Liver (tissue), 3 donors: ENCODE measurements at regions not wholly inside any gene's neighbourhood (a gene's known extent, or its start where the extent isn't known, plus 50 kb on each side); places are given as distances from the start of the nearest gene placed in this dataset.

Source experiments
- EGR1 ChIP-seq, 2 donors: IDR thresholded peaks; 2 replicates each; pipeline ENCODE4 v1.6.1; 2016 to 2018; ENCODE audit warnings: antibody characterized with exemption in 2 of 2, low read depth in 2 of 2
- JUND ChIP-seq, 2 donors: IDR thresholded peaks; 2 replicates each; pipeline ENCODE4 v1.6.1; 2016; ENCODE audit warnings: antibody characterized with exemption in 2 of 2
- RXRA ChIP-seq, 2 donors: IDR thresholded peaks; 2 replicates each; pipeline ENCODE4 v1.6.1; 2017 to 2018; ENCODE audit warnings: antibody characterized with exemption in 2 of 2, mild to moderate bottlenecking in 1 of 2
- SP1 ChIP-seq: IDR thresholded peaks from 2 replicates; pipeline ENCODE4 v1.6.1; 2018; ENCODE audit warnings: antibody characterized with exemption, mild to moderate bottlenecking
- YY1 ChIP-seq: IDR thresholded peaks from 2 replicates; pipeline ENCODE4 v1.6.1; 2016; ENCODE audit warnings: antibody characterized with exemption, mild to moderate bottlenecking
- TF ChIP-seq, protein P1 (sequence below): fragments of 150-350 bp; IDR thresholded peaks from 2 replicates; pipeline ENCODE4 v1.5.1; 2017; ENCODE audit warnings: improper control_type of control experiment, low read depth, low read length; ENCODE audit not compliant: missing input control
- TF ChIP-seq, protein P2 (sequence below): IDR thresholded peaks from 2 replicates; pipeline ENCODE4 v1.6.1; 2016; ENCODE audit warnings: antibody characterized with exemption
- donor health status: healthy.
- donor health status: healthy.

DNA sequence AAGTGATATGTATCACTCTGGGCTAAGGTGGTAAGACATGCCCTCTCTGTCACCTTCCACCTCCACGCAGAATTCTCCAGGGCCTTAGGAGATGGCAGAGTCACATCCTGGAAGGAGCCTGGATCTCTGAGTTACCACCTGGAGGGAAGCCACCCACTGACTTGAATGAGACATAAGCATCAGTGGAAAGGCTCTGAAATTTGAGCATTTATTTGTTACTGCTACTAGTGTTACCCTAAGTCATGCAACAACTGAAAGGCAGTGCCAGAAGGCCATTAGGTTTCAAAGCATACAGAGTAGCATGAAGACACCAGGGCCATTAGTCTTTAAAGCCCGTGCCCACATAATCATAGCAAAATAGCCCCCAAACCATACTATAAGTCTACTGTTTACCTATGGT lies 230.3 kb upstream of the IRF2BP2 start:
- TF ChIP-seq, protein P1, sequence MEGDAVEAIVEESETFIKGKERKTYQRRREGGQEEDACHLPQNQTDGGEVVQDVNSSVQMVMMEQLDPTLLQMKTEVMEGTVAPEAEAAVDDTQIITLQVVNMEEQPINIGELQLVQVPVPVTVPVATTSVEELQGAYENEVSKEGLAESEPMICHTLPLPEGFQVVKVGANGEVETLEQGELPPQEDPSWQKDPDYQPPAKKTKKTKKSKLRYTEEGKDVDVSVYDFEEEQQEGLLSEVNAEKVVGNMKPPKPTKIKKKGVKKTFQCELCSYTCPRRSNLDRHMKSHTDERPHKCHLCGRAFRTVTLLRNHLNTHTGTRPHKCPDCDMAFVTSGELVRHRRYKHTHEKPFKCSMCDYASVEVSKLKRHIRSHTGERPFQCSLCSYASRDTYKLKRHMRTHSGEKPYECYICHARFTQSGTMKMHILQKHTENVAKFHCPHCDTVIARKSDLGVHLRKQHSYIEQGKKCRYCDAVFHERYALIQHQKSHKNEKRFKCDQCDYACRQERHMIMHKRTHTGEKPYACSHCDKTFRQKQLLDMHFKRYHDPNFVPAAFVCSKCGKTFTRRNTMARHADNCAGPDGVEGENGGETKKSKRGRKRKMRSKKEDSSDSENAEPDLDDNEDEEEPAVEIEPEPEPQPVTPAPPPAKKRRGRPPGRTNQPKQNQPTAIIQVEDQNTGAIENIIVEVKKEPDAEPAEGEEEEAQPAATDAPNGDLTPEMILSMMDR: no peak
- TF ChIP-seq RXRA (IDR thresholded peaks at IDR 0.05) (no peak), SP1 (no peak), JUND (IDR thresholded peaks at IDR 0.05) (no peak), YY1 (no peak), EGR1 (IDR thresholded peaks at IDR 0.05; ENCODE audit: low read depth in 2 of 2) (no peak)
- TF ChIP-seq, protein P2, sequence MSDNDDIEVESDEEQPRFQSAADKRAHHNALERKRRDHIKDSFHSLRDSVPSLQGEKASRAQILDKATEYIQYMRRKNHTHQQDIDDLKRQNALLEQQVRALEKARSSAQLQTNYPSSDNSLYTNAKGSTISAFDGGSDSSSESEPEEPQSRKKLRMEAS: no peak
